Uterus (tissue), 3 donors: ENCODE measurements at regions not wholly inside any gene's neighbourhood (a gene's known extent, or its start where the extent isn't known, plus 50 kb on each side); places are given as distances from the start of the nearest gene placed in this dataset. TPM values are rescaled to one million over a fixed set of nuclear protein-coding genes. Genes with fewer than 3 reads are reported as not detected.
"Not testable (repeated sequence)": the region's sequence is repeated elsewhere in the genome, so short reads cannot be mapped to it uniquely, and the experiment has no call there.

Experiments
- DNase-seq, 2 donors: peaks; one replicate each; pipeline ENCODE4 v3.0.0-alpha.2; 2019 to 2020
- H3K27ac ChIP-seq, 2 donors: fragments of 200-600 bp; sonication (generic); 1 replicate in 1 of 2; 2 replicates in 1 of 2; pipeline ENCODE4 v1.5.1; 2016 to 2018
- H3K27me3 ChIP-seq, 2 donors: fragments of 200-600 bp; sonication (generic); one replicate each; pipeline ENCODE4 v1.5.1; 2018 to 2019; ENCODE audit warnings: control low read depth in 1 of 2
- H3K36me3 ChIP-seq, 2 donors: fragments of 200-600 bp; sonication (generic); one replicate each; pipeline ENCODE4 v1.5.1; 2019; ENCODE audit warnings: control low read depth in 1 of 2
- H3K4me1 ChIP-seq, 2 donors: fragments of 200-600 bp; sonication (generic); one replicate each; pipeline ENCODE4 v1.5.1; 2018 to 2019; ENCODE audit warnings: control low read depth in 1 of 2
- H3K4me3 ChIP-seq, 2 donors: fragments of 200-600 bp; sonication (generic); 1 replicate in 1 of 2; 2 replicates in 1 of 2; pipeline ENCODE4 v1.5.1; 2018 to 2019; ENCODE audit warnings: mild to moderate bottlenecking in 1 of 2
- H3K9me3 ChIP-seq, 2 donors: fragments of 200-600 bp; sonication (generic); one replicate each; pipeline ENCODE4 v1.5.1; 2019; ENCODE audit warnings: control low read depth in 1 of 2
- CTCF ChIP-seq, 4 experiments: fragments of 200-600 bp in 2 of 4; fragments of 450-650 bp in 2 of 4; sonication (generic) in 2 of 4; IDR thresholded peaks; one replicate each; pipeline ENCODE4 v1.5.1; 2016 to 2019; ENCODE audit warnings: antibody characterized with exemption in 4 of 4, mild to moderate bottlenecking in 2 of 4, moderate library complexity in 1 of 4
- intact Hi-C: fragments of 100-400 bp; cut with DNase I; formaldehyde crosslinking; loops from one replicate; pipeline ENCODE4 v1.15.1; 2023; ENCODE audit warnings: low total_unique reads
- small RNA-seq: library from RNA; depleted of rRNA; stranded (forward); fragments of <200 nt; gene quantifications from one replicate; pipeline ENCODE3, GENCODE V24; 2016
- donor health status: DM: yes; HTN: yes; CAD: no.

- H3K4me3 ChIP-seq: peak overlapping the region; percentile 33 to 45
- H3K27ac ChIP-seq, H3K36me3 ChIP-seq, intact Hi-C loops, H3K9me3 ChIP-seq, H3K4me1 ChIP-seq, H3K27me3 ChIP-seq: not testable (repeated sequence)
- peak in 3 of 4 experiments; percentile 3 to 65 (median 30) for TF ChIP-seq CTCF (IDR thresholded peaks at IDR 0.05)
- peak; percentile 21 to 63 for DNase-seq
Measured at GRCh38 chr12:8396225-8397071, 59.3 kb upstream of the CLEC6A start.

GRCh38 chr12:8397378-8397777, 58.4 kb upstream of the CLEC6A start:
- H3K27ac ChIP-seq, H3K27me3 ChIP-seq, H3K4me1 ChIP-seq, DNase-seq, H3K4me3 ChIP-seq, intact Hi-C loops, H3K36me3 ChIP-seq, H3K9me3 ChIP-seq: not testable (repeated sequence)

GRCh38 chr12:8399496-8400034, 56.2 kb upstream of the CLEC6A start:
- intact Hi-C loops, H3K36me3 ChIP-seq, H3K27ac ChIP-seq, DNase-seq, H3K4me1 ChIP-seq, H3K4me3 ChIP-seq, H3K9me3 ChIP-seq, H3K27me3 ChIP-seq: not testable (repeated sequence)

- intact Hi-C loops, H3K4me3 ChIP-seq, H3K36me3 ChIP-seq, DNase-seq, H3K27ac ChIP-seq, H3K4me1 ChIP-seq, H3K9me3 ChIP-seq, H3K27me3 ChIP-seq: not testable (repeated sequence)
Measured at GRCh38 chr12:8403834-8404233, 51.9 kb upstream of the CLEC6A start.

GRCh38 chr12:8404341-8404740, 51.4 kb upstream of the CLEC6A start:
- H3K27ac ChIP-seq, DNase-seq, H3K36me3 ChIP-seq, H3K9me3 ChIP-seq, H3K27me3 ChIP-seq, H3K4me3 ChIP-seq, H3K4me1 ChIP-seq, intact Hi-C loops: not testable (repeated sequence)

Small RNA genes in the stretch of these regions (small RNA-seq; reads per million reads assigned to genes)
- not detected for gene AC092745.3
